Fibroblast of mammary gland (primary cell): ENCODE measurements at regions not wholly inside any gene's neighbourhood (a gene's known extent, or its start where the extent isn't known, plus 50 kb on each side); places are given as distances from the start of the nearest gene placed in this dataset.

Experiments
- DNase-seq: peaks from one replicate; pipeline ENCODE4 v3.0.0-alpha.2; 2010; ENCODE audit warnings: low read depth
- H3K4me3 ChIP-seq: 2 replicates; pipeline ENCODE4 v1.5.1; 2011; ENCODE audit warnings: low read depth, mild to moderate bottlenecking, low read length, moderate library complexity; ENCODE audit not compliant: control insufficient read depth
- TF ChIP-seq, protein P1 (sequence below): conservative IDR thresholded peaks from 2 replicates; pipeline ENCODE4 v1.5.1; 2011; ENCODE audit warnings: low read depth, low read length, inconsistent platforms; ENCODE audit not compliant: control insufficient read depth, insufficient read depth

DNA sequence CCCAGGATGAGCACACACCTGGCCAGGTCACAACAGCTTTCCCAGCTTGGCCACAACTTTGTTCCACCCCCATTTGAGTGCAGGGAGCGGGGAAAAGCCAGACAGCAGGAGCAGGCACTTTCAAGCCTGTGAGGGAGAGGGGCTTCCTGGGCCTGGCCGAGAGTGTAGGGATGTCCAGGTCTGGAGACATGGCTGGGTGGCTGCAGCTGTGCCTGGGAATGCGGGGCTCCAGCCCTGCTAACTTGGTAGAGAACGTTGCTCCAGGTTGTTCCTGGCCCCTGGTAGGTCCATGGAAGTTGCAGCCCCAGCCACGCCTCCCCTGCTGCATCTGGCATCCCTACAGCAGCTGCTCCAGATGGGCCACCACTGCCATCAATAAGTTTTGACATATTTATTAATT, 738.5 kb downstream of the SLC6A15 start:
- no peak for DNase-seq
- TF ChIP-seq, protein P1, sequence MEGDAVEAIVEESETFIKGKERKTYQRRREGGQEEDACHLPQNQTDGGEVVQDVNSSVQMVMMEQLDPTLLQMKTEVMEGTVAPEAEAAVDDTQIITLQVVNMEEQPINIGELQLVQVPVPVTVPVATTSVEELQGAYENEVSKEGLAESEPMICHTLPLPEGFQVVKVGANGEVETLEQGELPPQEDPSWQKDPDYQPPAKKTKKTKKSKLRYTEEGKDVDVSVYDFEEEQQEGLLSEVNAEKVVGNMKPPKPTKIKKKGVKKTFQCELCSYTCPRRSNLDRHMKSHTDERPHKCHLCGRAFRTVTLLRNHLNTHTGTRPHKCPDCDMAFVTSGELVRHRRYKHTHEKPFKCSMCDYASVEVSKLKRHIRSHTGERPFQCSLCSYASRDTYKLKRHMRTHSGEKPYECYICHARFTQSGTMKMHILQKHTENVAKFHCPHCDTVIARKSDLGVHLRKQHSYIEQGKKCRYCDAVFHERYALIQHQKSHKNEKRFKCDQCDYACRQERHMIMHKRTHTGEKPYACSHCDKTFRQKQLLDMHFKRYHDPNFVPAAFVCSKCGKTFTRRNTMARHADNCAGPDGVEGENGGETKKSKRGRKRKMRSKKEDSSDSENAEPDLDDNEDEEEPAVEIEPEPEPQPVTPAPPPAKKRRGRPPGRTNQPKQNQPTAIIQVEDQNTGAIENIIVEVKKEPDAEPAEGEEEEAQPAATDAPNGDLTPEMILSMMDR, result no peak
- no peak overlapping the region for H3K4me3 ChIP-seq

- H3K4me3 ChIP-seq, result no peak overlapping the region
- TF ChIP-seq, protein P1, result no peak
- no peak for DNase-seq
These were observed 739.7 kb downstream of the SLC6A15 start for GRCh38 chr12:84172823-84173424.

DNA sequence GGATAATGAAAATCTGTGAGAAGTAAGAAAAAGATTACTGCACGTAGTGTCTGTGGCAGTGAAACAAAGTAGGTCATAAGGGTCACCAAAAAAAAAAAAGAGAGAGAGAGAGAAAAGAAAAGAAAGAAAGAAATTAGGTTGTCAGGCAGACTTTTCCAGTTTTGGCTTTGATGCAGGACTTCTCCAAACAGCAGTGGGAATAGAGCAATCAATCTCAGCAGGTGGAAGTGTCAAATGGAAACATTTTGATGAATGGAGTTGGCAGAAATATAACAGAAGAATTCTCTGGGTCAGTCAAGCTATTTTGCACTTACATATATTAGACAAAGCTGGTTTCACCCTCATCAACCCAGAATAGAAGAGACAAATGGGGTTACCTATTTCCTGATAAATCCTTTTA, 745.8 kb downstream of the SLC6A15 start:
- DNase-seq, result no peak
- TF ChIP-seq, protein P1, result no peak
- no peak overlapping the region for H3K4me3 ChIP-seq

GRCh38 chr12:84165998-84166571, 746.5 kb downstream of the SLC6A15 start:
- DNase-seq, result no peak
- no peak overlapping the region for H3K4me3 ChIP-seq
- TF ChIP-seq, protein P1, result no peak

DNA sequence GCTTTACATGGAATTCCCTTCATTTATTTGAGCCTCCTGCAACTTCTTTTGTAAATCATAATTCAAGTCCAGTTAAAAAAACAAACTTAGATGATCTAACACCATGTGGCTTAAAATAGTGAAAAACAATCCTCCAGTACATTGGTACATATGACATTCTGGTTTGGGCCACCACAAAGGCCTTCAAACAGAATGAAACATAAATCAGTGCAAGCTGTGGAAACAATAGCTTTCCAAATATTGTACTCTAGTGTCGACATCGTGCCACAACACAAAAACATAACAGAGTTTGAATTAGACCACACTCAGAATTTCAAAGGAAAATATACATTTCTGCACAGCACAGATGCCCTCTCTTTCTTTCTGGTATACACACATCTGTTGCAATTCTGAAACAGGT, 751.3 kb downstream of the SLC6A15 start:
- DNase-seq, result peak; percentile 7
- TF ChIP-seq, protein P1, result no peak
- H3K4me3 ChIP-seq, result no peak overlapping the region

- TF ChIP-seq, protein P1, result no peak
- no peak for DNase-seq
These were observed 753.3 kb downstream of the SLC6A15 start for GRCh38 chr12:84159260-84159659.

More at GRCh38 chr12:84159260-84159659, 753.3 kb downstream of the SLC6A15 start:
- H3K4me3 ChIP-seq, result no peak overlapping the region
